Liver (tissue), 8 donors: ENCODE measurements at regions not wholly inside any gene's neighbourhood (a gene's known extent, or its start where the extent isn't known, plus 50 kb on each side); places are given as distances from the start of the nearest gene placed in this dataset.

Source experiments
- DNase-seq: peaks from one replicate; pipeline ENCODE4 v3.0.0-alpha.2; 2017; ENCODE audit warnings: low spot score
- H3K27ac ChIP-seq, 2 donors: one replicate each; pipeline ENCODE4 v1.7.0; 2013; ENCODE audit warnings: inconsistent platforms in 2 of 2, low read length in 2 of 2, control low read depth in 1 of 2, low read depth in 1 of 2, mild to moderate bottlenecking in 1 of 2
- H3K27me3 ChIP-seq, 4 donors: one replicate each; pipeline versions ENCODE4 v1.6.1 to v1.7.0; 2013; ENCODE audit warnings: low read length in 3 of 4, inconsistent platforms in 1 of 4, mild to moderate bottlenecking in 1 of 4, moderate library complexity in 1 of 4; ENCODE audit not compliant: control insufficient read depth in 4 of 4, insufficient read depth in 4 of 4
- H3K36me3 ChIP-seq, 4 donors: one replicate each; pipeline versions ENCODE4 v1.6.1 to v1.7.0; 2013; ENCODE audit warnings: low read length in 3 of 4, mild to moderate bottlenecking in 3 of 4, low read depth in 1 of 4, moderate library complexity in 1 of 4; ENCODE audit not compliant: control insufficient read depth in 4 of 4, insufficient read depth in 3 of 4
- H3K4me1 ChIP-seq, 4 donors: one replicate each; pipeline versions ENCODE4 v1.6.1 to v1.7.0; 2013; ENCODE audit warnings: low read length in 3 of 4, mild to moderate bottlenecking in 3 of 4, moderate library complexity in 1 of 4; ENCODE audit not compliant: control insufficient read depth in 4 of 4, insufficient read depth in 4 of 4
- H3K4me3 ChIP-seq, 3 donors: one replicate each; pipeline versions ENCODE4 v1.6.1 to v1.7.0; 2013; ENCODE audit warnings: low read length in 3 of 3, control low read depth in 1 of 3, low read depth in 1 of 3, mild to moderate bottlenecking in 1 of 3
- H3K9ac ChIP-seq, 2 donors: one replicate each; pipeline ENCODE4 v1.7.0; 2013; ENCODE audit warnings: low read length in 2 of 2, mild to moderate bottlenecking in 2 of 2, moderate library complexity in 2 of 2, control low read depth in 1 of 2, low read depth in 1 of 2
- H3K9me3 ChIP-seq, 4 donors: one replicate each; pipeline versions ENCODE4 v1.6.1 to v1.7.0; 2013; ENCODE audit warnings: low read length in 3 of 4; ENCODE audit not compliant: control insufficient read depth in 4 of 4
- CTCF ChIP-seq: fragments of 150-350 bp; IDR thresholded peaks from 2 replicates; pipeline ENCODE4 v1.5.1; 2017; ENCODE audit warnings: improper control_type of control experiment, low read depth, low read length; ENCODE audit not compliant: missing input control
- EGR1 ChIP-seq, 2 donors: IDR thresholded peaks; 2 replicates each; pipeline ENCODE4 v1.6.1; 2016 to 2018; ENCODE audit warnings: antibody characterized with exemption in 2 of 2, low read depth in 2 of 2
- FOXA1 ChIP-seq: IDR thresholded peaks from 2 replicates; pipeline ENCODE4 v1.6.1; 2016; ENCODE audit warnings: antibody characterized with exemption
- GABPA ChIP-seq, 2 donors: IDR thresholded peaks in 1 of 2; conservative IDR thresholded peaks in 1 of 2; 2 replicates each; pipeline ENCODE4 v1.6.1; 2016; ENCODE audit warnings: antibody characterized with exemption in 2 of 2, mild to moderate bottlenecking in 1 of 2, moderate library complexity in 1 of 2
- HNF4A ChIP-seq, 2 donors: conservative IDR thresholded peaks; 2 replicates each; pipeline ENCODE4 v1.6.1; 2016; ENCODE audit warnings: antibody characterized with exemption in 2 of 2, mild to moderate bottlenecking in 2 of 2
- NR2F2 ChIP-seq: IDR thresholded peaks from 2 replicates; pipeline ENCODE4 v1.6.1; 2016; ENCODE audit warnings: antibody characterized with exemption
- RAD21 ChIP-seq, 2 donors: IDR thresholded peaks; 2 replicates each; pipeline ENCODE4 v1.6.1; 2016; ENCODE audit warnings: antibody characterized with exemption in 2 of 2, mild to moderate bottlenecking in 2 of 2
- REST ChIP-seq: IDR thresholded peaks from 2 replicates; pipeline ENCODE4 v1.6.1; 2016; ENCODE audit warnings: antibody characterized with exemption, mild to moderate bottlenecking
- RXRA ChIP-seq, 2 donors: IDR thresholded peaks; 2 replicates each; pipeline ENCODE4 v1.6.1; 2017 to 2018; ENCODE audit warnings: antibody characterized with exemption in 2 of 2, mild to moderate bottlenecking in 1 of 2
- YY1 ChIP-seq: IDR thresholded peaks from 2 replicates; pipeline ENCODE4 v1.6.1; 2016; ENCODE audit warnings: antibody characterized with exemption, mild to moderate bottlenecking
- WGBS: extraction: QIAGEN DNeasy Blood & Tissue Kit; methylation state at CpG from one replicate; pipeline ENCODE4 v1.1.7; 2013; 5-methylcytosine and 5-hydroxymethylcytosine counted together
- TF ChIP-seq, protein P1 (sequence below): IDR thresholded peaks from 2 replicates; pipeline ENCODE4 v1.6.1; 2016; ENCODE audit warnings: antibody characterized with exemption
- TF ChIP-seq, protein P2 (sequence below): IDR thresholded peaks from 2 replicates; pipeline ENCODE4 v1.6.1; 2016; ENCODE audit warnings: antibody characterized with exemption
- TF ChIP-seq, protein P3 (sequence below): IDR thresholded peaks from 2 replicates; pipeline ENCODE4 v1.6.1; 2016; ENCODE audit warnings: antibody characterized with exemption
- donor health status: healthy.
- donor health status: healthy.
- donor health status: healthy.
- donor health status: healthy.
- donor health status: healthy.

GRCh38 chr5:56358046-56358445, 124.9 kb upstream of the ANKRD55 start:
- Histone ChIP-seq H3K9ac (no peak overlapping the region), H3K4me3 (no peak overlapping the region), H3K4me1 (peaks cover 0 to 11% (median 7%) of the 10 kb centered on the region in 4 donors), H3K36me3 (no peaks in the 10 kb centered on the region), H3K27me3 (no peaks in the 10 kb centered on the region), H3K27ac (no peak overlapping the region), H3K9me3 (no peaks in the 10 kb centered on the region)
- TF ChIP-seq HNF4A (conservative IDR thresholded peaks at IDR 0.05) (no peak), CTCF (no peak)
- TF ChIP-seq, protein P1, sequence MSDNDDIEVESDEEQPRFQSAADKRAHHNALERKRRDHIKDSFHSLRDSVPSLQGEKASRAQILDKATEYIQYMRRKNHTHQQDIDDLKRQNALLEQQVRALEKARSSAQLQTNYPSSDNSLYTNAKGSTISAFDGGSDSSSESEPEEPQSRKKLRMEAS: no peak
- no peak for DNase-seq
- 91% methylated on average over 1 of the region's 1 CpG for WGBS

DNA sequence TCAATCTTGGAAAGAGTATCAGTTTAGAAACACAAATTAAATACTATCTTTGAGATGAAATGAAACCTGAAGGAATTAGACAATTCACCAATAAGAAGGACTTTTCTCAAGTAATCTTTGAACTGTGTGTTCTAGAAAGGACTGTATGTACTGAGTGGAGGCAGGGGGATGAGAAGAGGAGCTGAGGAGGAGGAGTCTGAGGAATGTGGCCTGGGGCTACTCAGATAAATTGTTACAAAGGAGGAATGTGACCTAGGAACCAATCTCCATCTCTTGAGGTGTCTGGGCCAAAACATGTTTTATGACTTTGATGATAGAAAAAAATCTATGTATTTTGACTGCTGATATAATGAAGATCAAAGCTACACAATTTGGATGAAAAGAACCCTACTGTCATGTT, 124.3 kb upstream of the ANKRD55 start:
- H3K27ac ChIP-seq: no peak overlapping the region
- no peak for DNase-seq

DNA sequence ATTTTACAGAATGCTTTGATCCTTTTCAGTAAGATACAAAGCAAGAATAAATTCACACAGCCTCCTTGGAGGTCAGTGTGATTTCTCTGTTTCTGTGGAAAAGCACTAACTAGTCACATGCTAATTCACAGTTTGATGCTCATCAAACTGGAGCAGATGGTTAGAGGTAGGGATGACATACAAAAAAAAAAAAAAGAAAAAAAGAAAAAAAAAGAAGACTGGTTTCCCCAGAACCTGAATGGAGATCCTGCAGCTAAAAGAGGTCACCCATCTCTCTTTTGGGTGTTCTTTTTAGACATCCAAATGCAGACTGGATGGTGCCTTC, 123.7 kb upstream of the ANKRD55 start:
- DNase-seq: no peak
- no peak overlapping the region for H3K9ac ChIP-seq
- H3K9me3 ChIP-seq: no peaks in the 10 kb centered on the region
- H3K27me3 ChIP-seq: no peaks in the 10 kb centered on the region
- peaks cover 0 to 11% (median 7%) of the 10 kb centered on the region in 4 donors for H3K4me1 ChIP-seq
- H3K36me3 ChIP-seq: no peaks in the 10 kb centered on the region
- H3K4me3 ChIP-seq: no peak overlapping the region
- H3K27ac ChIP-seq: no peak overlapping the region
- TF ChIP-seq YY1 (no peak), REST (no peak), CTCF (no peak), FOXA1 (no peak), NR2F2 (no peak), GABPA (IDR thresholded peaks at IDR 0.05 in 1 of 2, conservative IDR thresholded peaks at IDR 0.05 in 1 of 2) (no peak), RXRA (IDR thresholded peaks at IDR 0.05) (no peak)
- TF ChIP-seq, protein P2, sequence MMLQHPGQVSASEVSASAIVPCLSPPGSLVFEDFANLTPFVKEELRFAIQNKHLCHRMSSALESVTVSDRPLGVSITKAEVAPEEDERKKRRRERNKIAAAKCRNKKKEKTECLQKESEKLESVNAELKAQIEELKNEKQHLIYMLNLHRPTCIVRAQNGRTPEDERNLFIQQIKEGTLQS: no peak
- TF ChIP-seq, protein P3, sequence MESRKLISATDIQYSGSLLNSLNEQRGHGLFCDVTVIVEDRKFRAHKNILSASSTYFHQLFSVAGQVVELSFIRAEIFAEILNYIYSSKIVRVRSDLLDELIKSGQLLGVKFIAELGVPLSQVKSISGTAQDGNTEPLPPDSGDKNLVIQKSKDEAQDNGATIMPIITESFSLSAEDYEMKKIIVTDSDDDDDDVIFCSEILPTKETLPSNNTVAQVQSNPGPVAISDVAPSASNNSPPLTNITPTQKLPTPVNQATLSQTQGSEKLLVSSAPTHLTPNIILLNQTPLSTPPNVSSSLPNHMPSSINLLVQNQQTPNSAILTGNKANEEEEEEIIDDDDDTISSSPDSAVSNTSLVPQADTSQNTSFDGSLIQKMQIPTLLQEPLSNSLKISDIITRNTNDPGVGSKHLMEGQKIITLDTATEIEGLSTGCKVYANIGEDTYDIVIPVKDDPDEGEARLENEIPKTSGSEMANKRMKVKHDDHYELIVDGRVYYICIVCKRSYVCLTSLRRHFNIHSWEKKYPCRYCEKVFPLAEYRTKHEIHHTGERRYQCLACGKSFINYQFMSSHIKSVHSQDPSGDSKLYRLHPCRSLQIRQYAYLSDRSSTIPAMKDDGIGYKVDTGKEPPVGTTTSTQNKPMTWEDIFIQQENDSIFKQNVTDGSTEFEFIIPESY: no peak
- TF ChIP-seq, protein P1: no peak

More for the DNA sequence above, 124.3 kb upstream of the ANKRD55 start:
- H3K4me3 ChIP-seq: no peak overlapping the region
- H3K9me3 ChIP-seq: no peaks in the 10 kb centered on the region
- no peaks in the 10 kb centered on the region for H3K27me3 ChIP-seq
- no peak overlapping the region for H3K9ac ChIP-seq
- no peak for TF ChIP-seq GABPA (IDR thresholded peaks at IDR 0.05 in 1 of 2, conservative IDR thresholded peaks at IDR 0.05 in 1 of 2)
- no peak for TF ChIP-seq YY1
- TF ChIP-seq RXRA (IDR thresholded peaks at IDR 0.05): no peak
- no peak for TF ChIP-seq RAD21 (IDR thresholded peaks at IDR 0.05)
- no peak for TF ChIP-seq EGR1 (IDR thresholded peaks at IDR 0.05; ENCODE audit: low read depth in 2 of 2)
- TF ChIP-seq HNF4A (conservative IDR thresholded peaks at IDR 0.05): no peak
- TF ChIP-seq, protein P2: no peak
- no peaks in the 10 kb centered on the region for H3K36me3 ChIP-seq
- peaks cover 0 to 11% (median 7%) of the 10 kb centered on the region in 4 donors for H3K4me1 ChIP-seq
